GM21529 (cell line): ENCODE measurements at regions not wholly inside any gene's neighbourhood (a gene's known extent, or its start where the extent isn't known, plus 50 kb on each side); places are given as distances from the start of the nearest gene placed in this dataset.
A peak's percentile ranks its signal among the peaks of the same experiment; 100 is the strongest.
"Not testable (repeated sequence)": the region's sequence is repeated elsewhere in the genome, so short reads cannot be mapped to it uniquely, and the experiment has no call there.

Source experiments
- ATAC-seq: cut with Tn5 transposase; IDR thresholded peaks from one replicate; pipeline ENCODE4 v1.9.1; 2021; ENCODE audit not compliant: unreplicated experiment

- ATAC-seq, result no peak
Measured at GRCh38 chr6:141976994-141977393, 155.7 kb upstream of the GJE1 start.

GRCh38 chr6:141969768-141970415 is 162.8 kb upstream of the GJE1 start:
- not testable (repeated sequence) for ATAC-seq

DNA sequence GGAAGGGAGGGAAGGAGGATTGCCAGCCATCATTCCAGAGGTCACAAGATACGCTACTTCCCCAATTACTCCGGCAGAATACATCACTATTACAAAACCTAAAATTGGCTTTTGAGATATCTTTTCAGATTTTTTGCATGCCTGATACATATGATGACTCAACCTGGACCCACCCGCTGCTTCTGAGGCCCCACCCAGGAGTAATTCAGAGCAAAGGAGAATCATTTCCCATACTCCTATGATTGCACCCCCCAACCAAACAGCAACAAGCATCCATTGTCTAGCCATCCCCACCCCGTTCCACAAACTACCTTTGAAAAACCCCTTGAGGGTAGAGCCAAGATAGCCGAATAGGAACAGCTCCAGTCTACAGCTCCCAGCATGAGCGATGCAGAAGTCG is 163.5 kb upstream of the GJE1 start:
- ATAC-seq, result no peak

GRCh38 chr6:141968632-141969031 is 164.1 kb upstream of the GJE1 start:
- no peak for ATAC-seq

GRCh38 chr6:141965016-141965545 is 167.6 kb upstream of the GJE1 start:
- no peak for ATAC-seq

DNA sequence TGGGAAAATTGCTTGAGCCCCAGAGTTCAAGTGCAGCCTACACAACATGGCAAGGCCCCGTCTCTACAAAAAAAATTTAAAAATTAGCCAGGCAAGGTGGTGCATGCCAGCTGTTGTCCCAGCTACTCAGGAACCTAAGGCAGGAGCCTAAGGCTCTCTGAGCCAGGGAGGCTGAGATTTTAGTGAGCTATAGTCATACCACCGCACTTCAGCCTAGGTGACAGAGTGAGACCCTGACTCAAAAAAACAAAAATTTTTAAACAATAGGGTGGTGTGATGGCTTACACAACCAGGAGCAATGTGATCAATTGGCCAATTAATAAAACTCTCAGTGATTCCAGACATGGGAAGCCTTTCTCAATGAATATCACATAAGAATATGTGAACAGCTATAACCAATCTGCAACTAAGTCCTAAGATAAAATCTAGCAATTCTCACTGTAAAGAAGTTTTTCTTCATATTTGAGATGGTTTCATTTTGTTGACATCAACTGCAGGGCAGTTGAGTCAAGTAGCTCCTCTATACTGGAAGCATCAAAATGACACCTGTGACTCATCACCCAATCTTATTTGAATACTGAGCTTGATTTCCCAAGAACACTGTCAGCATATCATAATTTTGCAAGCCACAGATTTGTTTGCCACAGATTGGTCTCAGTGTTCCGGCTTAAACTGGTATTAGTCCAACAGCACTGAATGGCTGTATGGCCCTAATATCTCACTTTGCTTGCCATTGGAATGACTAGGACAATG is 169.0 kb upstream of the GJE1 start:
- ATAC-seq, result no peak

GRCh38 chr6:141957271-141957670 is 175.5 kb upstream of the GJE1 start:
- ATAC-seq, result no peak

DNA sequence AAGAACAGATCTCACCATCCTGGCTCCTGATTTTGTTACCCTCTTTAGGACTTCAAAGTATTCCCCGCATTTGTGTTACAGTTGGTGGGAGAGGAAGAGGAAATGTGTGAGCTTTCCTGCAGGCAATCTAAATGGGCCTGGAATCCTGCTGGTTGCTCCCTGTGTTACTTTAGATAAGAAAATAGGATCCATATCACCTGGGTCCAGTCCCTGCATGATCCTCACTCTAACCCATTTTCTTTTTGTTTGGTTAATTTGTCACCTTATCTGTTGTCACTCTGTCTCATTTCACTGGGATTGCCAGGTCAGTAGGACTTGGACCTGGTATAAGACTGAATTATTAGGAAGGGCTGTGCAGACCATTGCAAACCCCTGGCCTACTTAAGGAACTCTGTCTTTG is 175.9 kb upstream of the GJE1 start:
- ATAC-seq, result no peak

DNA sequence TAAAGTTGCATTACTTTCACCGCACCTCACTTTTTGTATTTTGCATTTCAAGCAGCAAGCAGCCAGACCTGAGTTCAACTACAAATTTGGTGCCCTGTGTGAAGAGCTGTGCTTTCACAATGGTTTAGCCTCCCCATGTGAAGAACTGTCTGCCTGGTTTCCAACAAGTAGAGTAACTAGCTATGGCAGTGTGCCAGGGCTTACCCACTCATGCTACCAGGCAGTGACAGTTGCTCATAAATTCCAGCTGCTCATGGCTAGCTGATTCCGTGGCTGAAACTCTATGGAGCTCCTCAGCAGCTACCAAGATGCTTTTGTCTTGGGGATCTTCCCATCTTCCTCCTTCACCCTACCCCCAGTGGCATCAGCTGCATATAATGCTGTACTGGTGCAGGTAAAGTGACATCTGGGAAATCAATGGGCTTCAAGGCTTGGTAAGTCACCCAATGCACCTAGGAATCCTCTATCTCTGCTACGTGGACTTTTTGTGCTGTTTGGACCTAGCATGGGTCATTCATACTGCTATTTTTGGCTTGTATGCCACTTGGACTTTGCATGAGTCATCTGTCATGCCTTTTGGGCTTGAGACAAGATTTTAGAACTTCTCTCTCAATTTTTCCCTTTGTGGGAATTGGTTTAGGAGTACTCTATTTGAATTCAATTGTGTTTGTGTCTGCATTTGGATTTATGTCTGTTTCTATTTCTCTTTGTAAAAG is 176.5 kb upstream of the GJE1 start:
- no peak for ATAC-seq

GRCh38 chr6:141953072-141953471 is 179.7 kb upstream of the GJE1 start:
- no peak for ATAC-seq

GRCh38 chr6:141946502-141946901 is 186.2 kb upstream of the GJE1 start:
- no peak for ATAC-seq

- ATAC-seq, result no peak
Measured at GRCh38 chr6:141938664-141939063, 194.1 kb upstream of the GJE1 start.

GRCh38 chr6:141932685-141933084 is 200.0 kb upstream of the GJE1 start:
- ATAC-seq, result no peak

- peak; percentile 72 for ATAC-seq
Measured at GRCh38 chr6:141926200-141926900, 206.4 kb upstream of the GJE1 start.

DNA sequence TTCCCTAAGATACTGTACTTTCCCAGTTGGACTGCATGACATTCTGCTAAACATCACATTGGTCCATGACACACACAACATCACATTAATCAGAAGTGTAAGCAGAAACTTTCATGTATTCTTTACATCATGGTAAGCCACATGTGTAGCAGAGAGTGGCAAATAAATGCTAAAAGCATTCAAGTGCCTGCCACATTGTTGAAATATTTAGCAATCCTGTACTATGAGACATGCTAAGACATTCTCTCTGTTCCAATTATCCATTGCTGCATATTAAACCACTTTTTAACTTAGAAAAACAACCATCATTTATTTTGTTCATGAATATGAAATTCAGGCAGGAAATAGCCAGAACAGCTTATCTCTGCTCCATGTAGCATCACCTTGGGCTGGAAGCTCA is 207.7 kb upstream of the GJE1 start:
- no peak for ATAC-seq

- no peak for ATAC-seq
Measured at GRCh38 chr6:141922898-141923297, 209.8 kb upstream of the GJE1 start.

DNA sequence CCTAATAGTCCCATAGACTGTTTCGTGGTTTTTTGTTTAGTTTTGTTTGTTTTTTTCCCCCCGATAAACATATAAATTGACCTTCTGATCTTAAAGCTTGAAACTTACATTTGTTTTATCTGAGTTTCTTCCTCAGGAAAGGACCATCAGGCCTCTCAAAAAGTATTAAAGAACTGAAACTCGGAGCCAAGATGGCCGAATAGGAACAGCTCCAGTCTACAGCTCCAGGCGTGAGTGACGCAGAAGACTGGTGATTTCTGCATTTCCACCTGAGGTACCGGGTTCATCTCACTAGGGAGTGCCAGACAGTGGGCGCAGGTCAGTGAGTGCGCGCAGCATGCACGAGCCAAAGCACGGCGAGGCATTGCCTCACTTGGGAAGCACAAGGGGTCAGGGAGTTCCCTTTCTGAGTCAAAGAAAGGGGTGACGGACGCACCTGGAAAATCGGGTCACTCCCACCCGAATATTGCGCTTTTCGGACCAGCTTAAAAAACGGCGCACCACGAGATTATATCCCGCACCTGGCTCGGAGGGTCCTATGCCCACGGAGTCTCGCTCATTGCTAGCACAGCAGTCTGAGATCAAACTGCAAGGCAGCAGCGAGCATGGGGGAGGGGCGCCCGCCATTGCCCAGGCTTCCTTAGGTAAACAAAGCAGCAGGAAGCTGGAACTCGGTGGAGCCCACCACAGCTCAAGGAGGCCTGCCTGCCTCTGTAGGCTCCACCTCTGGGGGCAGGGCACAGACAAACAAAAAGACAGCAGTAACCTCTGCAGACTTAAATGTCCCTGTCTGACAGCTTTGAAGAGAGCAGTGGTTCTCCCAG is 215.8 kb upstream of the GJE1 start:
- ATAC-seq, result not testable (repeated sequence)

DNA sequence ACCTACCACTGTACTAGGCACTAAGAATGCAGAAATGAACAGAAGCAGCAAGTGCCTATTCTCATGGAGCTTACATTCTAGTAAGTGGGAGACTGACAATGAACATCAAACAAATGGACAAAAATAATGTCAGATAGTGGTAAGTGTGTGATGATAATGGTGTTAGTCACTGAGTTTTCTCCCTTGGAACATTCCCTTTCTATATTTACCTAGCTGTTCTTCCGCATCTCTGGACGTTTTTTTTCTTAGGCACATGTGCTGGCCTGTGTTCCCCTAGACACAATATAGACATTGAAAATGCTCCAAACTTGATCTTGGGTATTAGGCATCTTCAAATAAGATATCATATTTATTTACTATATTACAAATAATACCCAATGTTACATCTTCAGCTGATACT is 218.1 kb upstream of the GJE1 start:
- ATAC-seq, result no peak

- ATAC-seq, result no peak
Measured at GRCh38 chr6:141906569-141907080, 226.1 kb upstream of the GJE1 start.

DNA sequence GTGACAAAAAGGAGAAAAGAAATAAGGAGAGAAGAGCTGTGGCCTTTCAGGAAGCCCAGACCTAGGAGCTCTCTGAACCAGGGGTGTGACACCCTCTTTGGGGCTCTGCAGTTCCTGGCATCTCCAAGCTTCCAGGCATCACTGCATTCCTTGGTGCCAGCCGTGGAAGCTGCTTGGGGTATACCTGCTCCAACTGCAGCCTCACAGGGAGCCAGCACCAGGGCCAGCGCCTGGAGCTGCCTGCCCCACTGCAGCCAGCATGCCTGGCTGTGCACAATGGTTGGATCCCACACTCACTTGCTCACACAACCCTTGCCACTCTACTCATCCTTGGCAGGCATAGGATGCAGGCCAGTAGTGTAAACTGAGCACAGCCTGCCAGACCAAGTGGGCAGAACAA is 242.1 kb upstream of the GJE1 start:
- ATAC-seq, result no peak
